HEK293T (cell line): ENCODE measurements at regions not wholly inside any gene's neighbourhood (a gene's known extent, or its start where the extent isn't known, plus 50 kb on each side); places are given as distances from the start of the nearest gene placed in this dataset.

Experiments
- L3MBTL2 ChIP-seq: fragments of 450-650 bp; conservative IDR thresholded peaks from 2 replicates; pipeline ENCODE4 v1.6.1; 2016; ENCODE audit warnings: mild to moderate bottlenecking
- TF ChIP-seq, protein P1 (sequence below): fragments of 450-650 bp; IDR thresholded peaks from 2 replicates; pipeline ENCODE4 v1.6.1; 2016

DNA sequence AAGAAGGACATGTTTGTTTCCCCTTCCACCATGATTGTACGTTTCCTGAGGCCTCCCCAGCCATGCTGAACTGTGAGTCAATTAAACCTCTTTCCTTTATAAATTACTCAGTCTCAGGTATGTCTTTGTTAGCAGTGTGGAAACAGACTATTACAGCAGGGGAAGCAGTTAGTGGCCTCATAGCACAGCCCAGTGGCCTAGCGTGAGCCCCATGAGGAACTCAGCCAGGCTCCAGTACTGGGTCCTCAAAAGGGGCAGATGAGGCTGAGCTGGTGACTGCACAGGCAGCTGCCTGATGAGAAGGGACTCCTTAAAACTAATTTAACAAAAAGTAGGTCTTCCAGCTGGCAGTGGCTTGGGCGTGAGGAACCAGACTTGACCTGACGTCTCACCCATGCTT, 399.9 kb downstream of the CDH26 start:
- no peak for TF ChIP-seq L3MBTL2
- TF ChIP-seq, protein P1, sequence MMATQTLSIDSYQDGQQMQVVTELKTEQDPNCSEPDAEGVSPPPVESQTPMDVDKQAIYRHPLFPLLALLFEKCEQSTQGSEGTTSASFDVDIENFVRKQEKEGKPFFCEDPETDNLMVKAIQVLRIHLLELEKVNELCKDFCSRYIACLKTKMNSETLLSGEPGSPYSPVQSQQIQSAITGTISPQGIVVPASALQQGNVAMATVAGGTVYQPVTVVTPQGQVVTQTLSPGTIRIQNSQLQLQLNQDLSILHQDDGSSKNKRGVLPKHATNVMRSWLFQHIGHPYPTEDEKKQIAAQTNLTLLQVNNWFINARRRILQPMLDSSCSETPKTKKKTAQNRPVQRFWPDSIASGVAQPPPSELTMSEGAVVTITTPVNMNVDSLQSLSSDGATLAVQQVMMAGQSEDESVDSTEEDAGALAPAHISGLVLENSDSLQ: no peak
